NCI-H1930 (cell line): ENCODE measurements at regions not wholly inside any gene's neighbourhood (a gene's known extent, or its start where the extent isn't known, plus 50 kb on each side); places are given as distances from the start of the nearest gene placed in this dataset.
"Not testable (repeated sequence)": the region's sequence is repeated elsewhere in the genome, so short reads cannot be mapped to it uniquely, and the experiment has no call there.

Source experiments
- DNase-seq, 2 experiments: peaks; one replicate each; lab custom pipeline; 2025; lab: John Stamatoyannopoulos, UW

GRCh38 chr6:14569394-14569793 is 451.8 kb downstream of the CD83 start:
- no peak for DNase-seq

- not testable (repeated sequence) for DNase-seq
Measured at GRCh38 chr6:14569874-14570273, 452.3 kb downstream of the CD83 start.

GRCh38 chr6:14571001-14571400 is 453.4 kb downstream of the CD83 start:
- DNase-seq, result no peak

GRCh38 chr6:14571746-14572145 is 454.2 kb downstream of the CD83 start:
- DNase-seq, result no peak

GRCh38 chr6:14573267-14573666 is 455.7 kb downstream of the CD83 start:
- DNase-seq, result no peak

- no peak for DNase-seq
Measured at GRCh38 chr6:14573703-14574290, 456.2 kb downstream of the CD83 start.

GRCh38 chr6:14575961-14576360 is 458.4 kb downstream of the CD83 start:
- no peak for DNase-seq

- DNase-seq, result no peak
Measured at GRCh38 chr6:14578994-14579393, 461.4 kb downstream of the CD83 start.

- DNase-seq, result no peak
Measured at GRCh38 chr6:14582749-14583148, 465.2 kb downstream of the CD83 start.

GRCh38 chr6:14583826-14584225 is 466.3 kb downstream of the CD83 start:
- DNase-seq, result no peak

GRCh38 chr6:14584450-14584849 is 466.9 kb downstream of the CD83 start:
- DNase-seq, result no peak

- DNase-seq, result no peak
Measured at GRCh38 chr6:14585689-14586088, 468.1 kb downstream of the CD83 start.

GRCh38 chr6:14589175-14589574 is 471.6 kb downstream of the CD83 start:
- DNase-seq, result no peak

GRCh38 chr6:14590586-14590985 is 473.0 kb downstream of the CD83 start:
- no peak for DNase-seq

- DNase-seq, result no peak
Measured at GRCh38 chr6:14591998-14592397, 474.4 kb downstream of the CD83 start.

- DNase-seq, result no peak
Measured at GRCh38 chr6:14593286-14593685, 475.7 kb downstream of the CD83 start.

GRCh38 chr6:14595751-14596150 is 478.2 kb downstream of the CD83 start:
- DNase-seq, result no peak

GRCh38 chr6:14596410-14596809 is 478.8 kb downstream of the CD83 start:
- no peak for DNase-seq

GRCh38 chr6:14597090-14597489 is 479.5 kb downstream of the CD83 start:
- no peak for DNase-seq

- no peak for DNase-seq
Measured at GRCh38 chr6:14598017-14598864, 480.7 kb downstream of the CD83 start.

- not testable (repeated sequence) for DNase-seq
Measured at GRCh38 chr6:14600306-14600705, 482.7 kb downstream of the CD83 start.

- DNase-seq, result no peak
Measured at GRCh38 chr6:14601490-14601889, 483.9 kb downstream of the CD83 start.

- DNase-seq, result no peak
Measured at GRCh38 chr6:14606353-14606752, 488.8 kb downstream of the CD83 start.

- DNase-seq, result no peak
Measured at GRCh38 chr6:14610141-14610540, 492.6 kb downstream of the CD83 start.
